TTC549 (cell line): ENCODE measurements at regions not wholly inside any gene's neighbourhood (a gene's known extent, or its start where the extent isn't known, plus 50 kb on each side); places are given as distances from the start of the nearest gene placed in this dataset.
A peak's percentile ranks its signal among the peaks of the same experiment; 100 is the strongest.
"Not testable (repeated sequence)": the region's sequence is repeated elsewhere in the genome, so short reads cannot be mapped to it uniquely, and the experiment has no call there.

Experiments
- FAIRE-seq: peaks from 2 replicates; lab custom pipeline; 2012; peaks lifted over from hg19 to GRCh38; lab: Jason Lieb, UNC

GRCh38 chr6:27542485-27542884, 69.6 kb upstream of the ZNF184 start:
- FAIRE-seq = no peak

GRCh38 chr6:27541933-27542297, 69.0 kb upstream of the ZNF184 start:
- FAIRE-seq = no peak

GRCh38 chr6:27541212-27541932, 68.5 kb upstream of the ZNF184 start:
- FAIRE-seq = peak; percentile 22

DNA sequence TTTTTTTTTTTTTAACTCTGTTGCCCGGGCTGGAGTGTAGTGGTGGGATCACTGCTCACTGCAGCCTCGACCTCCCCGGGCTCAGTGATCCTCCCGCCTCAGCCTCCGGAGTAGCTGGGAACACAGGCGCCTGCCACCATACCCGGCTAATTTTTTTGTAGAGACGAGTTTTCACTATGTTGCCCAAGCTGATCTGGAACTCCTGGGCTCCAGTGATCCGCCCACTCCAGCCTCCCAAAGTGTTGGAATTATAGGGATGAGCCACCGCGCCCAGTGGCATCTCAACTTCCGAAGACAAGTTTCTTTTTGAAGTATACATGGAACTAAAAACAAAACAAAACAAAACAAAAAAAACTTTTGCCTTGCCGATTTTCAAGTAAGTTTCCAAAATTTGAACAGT, 66.6 kb upstream of the ZNF184 start:
- FAIRE-seq = no peak

GRCh38 chr6:27532820-27533538, 60.1 kb upstream of the ZNF184 start:
- no peak for FAIRE-seq

DNA sequence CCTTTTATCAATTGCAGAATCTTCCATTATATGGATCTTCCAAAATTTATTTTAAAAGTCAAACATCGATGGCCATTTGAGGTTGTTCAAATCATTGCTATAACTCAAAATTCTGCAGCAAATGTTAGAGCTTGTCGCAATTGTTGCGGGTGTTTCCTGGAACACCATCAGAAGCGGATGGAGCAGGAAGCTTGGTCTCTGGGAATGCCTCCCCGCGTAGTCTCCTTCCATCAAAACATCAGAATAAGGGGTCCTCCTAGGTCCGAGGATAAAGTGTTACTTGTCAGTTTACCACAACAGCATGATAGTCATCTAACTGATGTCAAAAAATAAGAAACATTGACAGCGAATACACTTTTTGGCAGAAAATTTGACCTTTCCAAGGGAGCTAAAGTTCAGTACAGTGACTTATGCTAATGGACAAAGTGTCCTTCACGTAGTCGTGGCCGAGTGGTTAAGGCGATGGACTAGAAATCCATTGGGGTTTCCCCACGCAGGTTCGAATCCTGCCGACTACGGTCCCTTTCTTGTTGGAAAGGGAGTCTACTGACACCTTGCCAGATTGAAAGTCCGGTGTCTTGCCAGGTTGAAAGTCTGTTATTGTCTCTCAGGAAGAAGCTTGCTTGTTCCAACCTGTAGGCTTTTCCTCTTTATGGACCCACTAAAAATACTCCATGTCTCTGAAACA, 59.0 kb upstream of the ZNF184 start:
- FAIRE-seq = no peak

- FAIRE-seq = not testable (repeated sequence)
These were observed 56.9 kb upstream of the ZNF184 start for GRCh38 chr6:27529796-27530195.

GRCh38 chr6:27528714-27529113, 55.8 kb upstream of the ZNF184 start:
- no peak for FAIRE-seq
